Naive thymus-derived CD8-positive, alpha-beta T cell (primary cell): ENCODE measurements at regions not wholly inside any gene's neighbourhood (a gene's known extent, or its start where the extent isn't known, plus 50 kb on each side); places are given as distances from the start of the nearest gene placed in this dataset.
A peak's percentile ranks its signal among the peaks of the same experiment; 100 is the strongest.

Source experiments
- ATAC-seq, 2 donors: fragments of 150-1000 bp; cut with Tn5 transposase in 1 of 2; sonication (Bioruptor Pico), chemical (Tn5 transposase) in 1 of 2; 1 replicate in 1 of 2; 2 replicates in 1 of 2; pipeline ENCODE4 v1.10.0; 2021; ENCODE audit warnings: mild to moderate bottlenecking in 2 of 2, moderate library complexity in 2 of 2
- POLR2A ChIA-PET: fragments of 350-600 bp; sonication (Branson Sonifier 250); formaldehyde crosslinking; loops from one replicate; lab custom pipeline; 2021; ENCODE audit warnings: antibody characterized with exemption; lab: Charles Lee
- DNase-seq, 10 donors: peaks; one replicate each; pipeline versions ENCODE4 v3.0.0 to v3.0.0-alpha.2; 2020 to 2022
- H3K27ac Mint-ChIP-seq, 10 donors: one replicate each; pipeline ENCODE4 v1.8.0; 2020 to 2022; ENCODE audit warnings: mild to moderate bottlenecking in 10 of 10, mixed read lengths in 10 of 10, moderate library complexity in 4 of 10, inconsistent platforms in 1 of 10
- H3K27me3 Mint-ChIP-seq, 5 donors: one replicate each; pipeline ENCODE4 v1.8.0; 2021 to 2022; ENCODE audit warnings: mixed read lengths in 5 of 5
- H3K36me3 Mint-ChIP-seq, 3 donors: one replicate each; pipeline ENCODE4 v1.8.0; 2020 to 2022; ENCODE audit warnings: mixed read lengths in 3 of 3, mild to moderate bottlenecking in 2 of 3, inconsistent platforms in 1 of 3
- H3K4me1 Mint-ChIP-seq, 4 donors: one replicate each; pipeline ENCODE4 v1.8.0; 2021 to 2022; ENCODE audit warnings: mixed read lengths in 4 of 4
- H3K4me3 Mint-ChIP-seq, 10 donors: one replicate each; pipeline ENCODE4 v1.8.0; 2020 to 2022; ENCODE audit warnings: mild to moderate bottlenecking in 10 of 10, mixed read lengths in 10 of 10, moderate library complexity in 6 of 10, inconsistent platforms in 1 of 10
- H3K9me3 Mint-ChIP-seq, 9 donors: one replicate each; pipeline ENCODE4 v1.8.0; 2020 to 2022; ENCODE audit warnings: mixed read lengths in 9 of 9, mild to moderate bottlenecking in 3 of 9, inconsistent platforms in 1 of 9, moderate library complexity in 1 of 9

GRCh38 chr5:53423724-53424123 lies 56.7 kb upstream of the FST start:
- DNase-seq, result no peak
- POLR2A ChIA-PET, result no interaction called here
- peaks cover 7 to 22% (median 8%) of the 10 kb centered on the region in 5 donors for H3K27me3 Mint-ChIP-seq
- H3K9me3 Mint-ChIP-seq, result no peaks in the 10 kb centered on the region
- H3K36me3 Mint-ChIP-seq, result no peaks in the 10 kb centered on the region
- H3K4me1 Mint-ChIP-seq, result no peaks in the 10 kb centered on the region
- H3K4me3 Mint-ChIP-seq, result no peak overlapping the region
- ATAC-seq, result no peak
- no peak overlapping the region for H3K27ac Mint-ChIP-seq

- no peak overlapping the region for H3K27ac Mint-ChIP-seq
- H3K36me3 Mint-ChIP-seq, result no peaks in the 10 kb centered on the region
- POLR2A ChIA-PET, result no interaction called here
- peaks cover 7 to 26% (median 11%) of the 10 kb centered on the region in 5 donors for H3K27me3 Mint-ChIP-seq
- ATAC-seq (no peak), DNase-seq (no peak)
- H3K4me3 Mint-ChIP-seq, result no peak overlapping the region
- no peaks in the 10 kb centered on the region for H3K9me3 Mint-ChIP-seq
- no peaks in the 10 kb centered on the region for H3K4me1 Mint-ChIP-seq
These were observed 55.5 kb upstream of the FST start for GRCh38 chr5:53424686-53425615.

GRCh38 chr5:53425687-53426511 lies 54.5 kb upstream of the FST start:
- DNase-seq (peak in 1 of 10 donors; percentile 16), ATAC-seq (no peak)
- Mint-ChIP-seq H3K36me3 (no peaks in the 10 kb centered on the region), H3K4me1 (no peaks in the 10 kb centered on the region), H3K9me3 (no peaks in the 10 kb centered on the region), H3K27ac (no peak overlapping the region), H3K4me3 (no peak overlapping the region), H3K27me3 (peaks cover 7 to 26% (median 12%) of the 10 kb centered on the region in 5 donors)
- POLR2A ChIA-PET, result no interaction called here

- Mint-ChIP-seq H3K4me3 (no peak overlapping the region), H3K4me1 (no peaks in the 10 kb centered on the region), H3K27me3 (peaks cover 7 to 26% (median 12%) of the 10 kb centered on the region in 5 donors), H3K9me3 (no peaks in the 10 kb centered on the region), H3K36me3 (no peaks in the 10 kb centered on the region), H3K27ac (no peak overlapping the region)
- POLR2A ChIA-PET, result no interaction called here
- ATAC-seq (no peak), DNase-seq (no peak)
These were observed 54.0 kb upstream of the FST start for GRCh38 chr5:53426512-53426830.

- H3K36me3 Mint-ChIP-seq, result no peaks in the 10 kb centered on the region
- H3K9me3 Mint-ChIP-seq, result no peaks in the 10 kb centered on the region
- POLR2A ChIA-PET, result no interaction called here
- no peak overlapping the region for H3K4me3 Mint-ChIP-seq
- peaks cover 7 to 26% (median 12%) of the 10 kb centered on the region in 5 donors for H3K27me3 Mint-ChIP-seq
- ATAC-seq (no peak), DNase-seq (no peak)
- H3K4me1 Mint-ChIP-seq, result no peaks in the 10 kb centered on the region
- no peak overlapping the region for H3K27ac Mint-ChIP-seq
These were observed 53.6 kb upstream of the FST start for GRCh38 chr5:53426878-53427277.

GRCh38 chr5:53427965-53428364 lies 52.5 kb upstream of the FST start:
- Mint-ChIP-seq H3K27ac (no peak overlapping the region), H3K4me1 (no peaks in the 10 kb centered on the region), H3K4me3 (no peak overlapping the region), H3K36me3 (no peaks in the 10 kb centered on the region), H3K27me3 (peaks cover 0 to 20% (median 10%) of the 10 kb centered on the region in 5 donors), H3K9me3 (no peaks in the 10 kb centered on the region)
- ATAC-seq, result no peak
- POLR2A ChIA-PET, result no interaction called here
- DNase-seq, result no peak

GRCh38 chr5:53429706-53430105 lies 50.7 kb upstream of the FST start:
- H3K36me3 Mint-ChIP-seq, result no peaks in the 10 kb centered on the region
- H3K27ac Mint-ChIP-seq, result no peak overlapping the region
- H3K4me3 Mint-ChIP-seq, result no peak overlapping the region
- H3K9me3 Mint-ChIP-seq, result no peaks in the 10 kb centered on the region
- ATAC-seq (no peak), DNase-seq (no peak)
- POLR2A ChIA-PET, result no interaction called here
- H3K27me3 Mint-ChIP-seq, result peaks cover 0 to 21% (median 6%) of the 10 kb centered on the region in 5 donors
- H3K4me1 Mint-ChIP-seq, result no peaks in the 10 kb centered on the region

- no peaks in the 10 kb centered on the region for H3K4me1 Mint-ChIP-seq
- no peaks in the 10 kb centered on the region for H3K9me3 Mint-ChIP-seq
- H3K27me3 Mint-ChIP-seq, result peaks cover 0 to 19% (median 6%) of the 10 kb centered on the region in 5 donors
- POLR2A ChIA-PET, result no interaction called here
- H3K27ac Mint-ChIP-seq, result peak overlapping the region in 1 of 10 donors; percentile 48
- DNase-seq (no peak), ATAC-seq (no peak)
- H3K4me3 Mint-ChIP-seq, result no peak overlapping the region
- H3K36me3 Mint-ChIP-seq, result no peaks in the 10 kb centered on the region
These were observed 49.7 kb upstream of the FST start for GRCh38 chr5:53430618-53431252.
